Natural killer cell (primary cell): ENCODE measurements at regions not wholly inside any gene's neighbourhood (a gene's known extent, or its start where the extent isn't known, plus 50 kb on each side); places are given as distances from the start of the nearest gene placed in this dataset.

Experiments
- ATAC-seq, 3 donors: fragments of 150-1000 bp in 2 of 3; fragments of 200-7000 bp in 1 of 3; cut with Tn5 transposase; 1 replicate in 1 of 3; 2 replicates in 2 of 3; pipeline ENCODE4 v1.10.0; 2021; ENCODE audit warnings: mild to moderate bottlenecking in 2 of 3, moderate library complexity in 2 of 3
- DNase-seq, 2 donors: peaks; one replicate each; pipeline versions ENCODE4 v3.0.0 to v3.0.0-alpha.2; 2013 to 2021; ENCODE audit warnings: mixed read lengths in 1 of 2
- H3K27ac ChIP-seq: one replicate; pipeline ENCODE4 v1.5.1; 2013; ENCODE audit warnings: mild to moderate bottlenecking, low read length
- H3K27me3 ChIP-seq: one replicate; pipeline ENCODE4 v1.6.1; 2013; ENCODE audit warnings: low read length; ENCODE audit not compliant: control insufficient read depth, insufficient read depth
- H3K36me3 ChIP-seq: one replicate; pipeline ENCODE4 v1.6.1; 2013; ENCODE audit warnings: low read length; ENCODE audit not compliant: control insufficient read depth, insufficient read depth
- H3K4me1 ChIP-seq: one replicate; pipeline ENCODE4 v1.6.1; 2013; ENCODE audit warnings: low read length; ENCODE audit not compliant: control insufficient read depth, insufficient read depth
- H3K4me3 ChIP-seq: one replicate; pipeline ENCODE4 v1.5.1; 2013; ENCODE audit warnings: low read length
- H3K9me3 ChIP-seq: one replicate; pipeline ENCODE4 v1.6.1; 2013; ENCODE audit warnings: low read length; ENCODE audit not compliant: control insufficient read depth, insufficient read depth
- H3K27ac Mint-ChIP-seq, 2 donors: one replicate each; pipeline ENCODE4 v1.8.0; 2022; ENCODE audit warnings: mild to moderate bottlenecking in 2 of 2, mixed read lengths in 2 of 2, moderate library complexity in 1 of 2
- H3K27me3 Mint-ChIP-seq, 2 donors: one replicate each; pipeline ENCODE4 v1.8.0; 2022; ENCODE audit warnings: low read depth in 2 of 2, mixed read lengths in 2 of 2
- H3K36me3 Mint-ChIP-seq: one replicate; pipeline ENCODE4 v1.8.0; 2022; ENCODE audit warnings: mixed read lengths
- H3K4me1 Mint-ChIP-seq, 2 donors: one replicate each; pipeline ENCODE4 v1.8.0; 2022; ENCODE audit warnings: mixed read lengths in 2 of 2
- H3K4me3 Mint-ChIP-seq: one replicate; pipeline ENCODE4 v1.8.0; 2022; ENCODE audit warnings: mild to moderate bottlenecking, moderate library complexity, mixed read lengths
- H3K9me3 Mint-ChIP-seq, 2 donors: one replicate each; pipeline ENCODE4 v1.8.0; 2022; ENCODE audit warnings: mixed read lengths in 2 of 2
- WGBS: methylation state at CpG from one replicate; pipeline ENCODE4 v1.1.7; 2013; ENCODE audit warnings: missing lambda C conversion rate; ENCODE audit not compliant: insufficient coverage; 5-methylcytosine and 5-hydroxymethylcytosine counted together
- intact Hi-C: fragments of 100-400 bp; cut with micrococcal nuclease; formaldehyde crosslinking; loops from one replicate; pipeline ENCODE4 v1.14.2; 2022
- TF ChIP-seq, protein P1 (sequence below): fragments of 200-600 bp; IDR thresholded peaks from one replicate; pipeline ENCODE4 v1.8.0; 2022; ENCODE audit warnings: antibody characterized with exemption

DNA sequence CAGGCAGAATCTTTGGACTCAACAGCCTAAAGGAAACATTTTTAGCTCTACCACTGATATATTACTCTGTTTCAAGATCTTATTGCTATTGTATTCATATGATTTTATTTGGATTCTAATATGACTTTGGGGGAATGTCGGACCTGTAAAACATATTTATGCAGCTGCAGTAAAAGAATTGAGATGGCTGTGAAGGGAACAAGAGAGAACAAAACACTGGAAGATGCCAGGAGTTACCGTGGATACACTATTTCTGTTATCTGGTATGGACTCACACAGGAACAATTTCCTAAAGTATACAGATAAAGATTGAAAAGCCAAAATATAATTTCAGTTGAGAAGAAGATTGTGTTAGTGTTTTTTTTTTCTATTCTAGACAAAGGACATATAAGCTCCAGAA lies 113.0 kb upstream of the DCLK2 start:
- H3K4me1 Mint-ChIP-seq: no peaks in the 10 kb centered on the region
- no peaks in the 10 kb centered on the region for H3K9me3 Mint-ChIP-seq
- Histone ChIP-seq H3K9me3 (no peaks in the 10 kb centered on the region), H3K4me1 (no peaks in the 10 kb centered on the region), H3K27ac (no peak overlapping the region), H3K27me3 (peaks cover 2% of the 10 kb centered on the region), H3K4me3 (no peak overlapping the region), H3K36me3 (no peaks in the 10 kb centered on the region)
- no peaks in the 10 kb centered on the region for H3K36me3 Mint-ChIP-seq
- H3K27me3 Mint-ChIP-seq: peaks cover 1 to 3% of the 10 kb centered on the region in 2 donors
- ATAC-seq (no peak), DNase-seq (no peak)
- no peak overlapping the region for H3K4me3 Mint-ChIP-seq
- 80% methylated on average over 1 of the region's 2 CpGs for WGBS
- intact Hi-C loops: no loop called here
- H3K27ac Mint-ChIP-seq: no peak overlapping the region
- TF ChIP-seq, protein P1, sequence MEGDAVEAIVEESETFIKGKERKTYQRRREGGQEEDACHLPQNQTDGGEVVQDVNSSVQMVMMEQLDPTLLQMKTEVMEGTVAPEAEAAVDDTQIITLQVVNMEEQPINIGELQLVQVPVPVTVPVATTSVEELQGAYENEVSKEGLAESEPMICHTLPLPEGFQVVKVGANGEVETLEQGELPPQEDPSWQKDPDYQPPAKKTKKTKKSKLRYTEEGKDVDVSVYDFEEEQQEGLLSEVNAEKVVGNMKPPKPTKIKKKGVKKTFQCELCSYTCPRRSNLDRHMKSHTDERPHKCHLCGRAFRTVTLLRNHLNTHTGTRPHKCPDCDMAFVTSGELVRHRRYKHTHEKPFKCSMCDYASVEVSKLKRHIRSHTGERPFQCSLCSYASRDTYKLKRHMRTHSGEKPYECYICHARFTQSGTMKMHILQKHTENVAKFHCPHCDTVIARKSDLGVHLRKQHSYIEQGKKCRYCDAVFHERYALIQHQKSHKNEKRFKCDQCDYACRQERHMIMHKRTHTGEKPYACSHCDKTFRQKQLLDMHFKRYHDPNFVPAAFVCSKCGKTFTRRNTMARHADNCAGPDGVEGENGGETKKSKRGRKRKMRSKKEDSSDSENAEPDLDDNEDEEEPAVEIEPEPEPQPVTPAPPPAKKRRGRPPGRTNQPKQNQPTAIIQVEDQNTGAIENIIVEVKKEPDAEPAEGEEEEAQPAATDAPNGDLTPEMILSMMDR: no peak

DNA sequence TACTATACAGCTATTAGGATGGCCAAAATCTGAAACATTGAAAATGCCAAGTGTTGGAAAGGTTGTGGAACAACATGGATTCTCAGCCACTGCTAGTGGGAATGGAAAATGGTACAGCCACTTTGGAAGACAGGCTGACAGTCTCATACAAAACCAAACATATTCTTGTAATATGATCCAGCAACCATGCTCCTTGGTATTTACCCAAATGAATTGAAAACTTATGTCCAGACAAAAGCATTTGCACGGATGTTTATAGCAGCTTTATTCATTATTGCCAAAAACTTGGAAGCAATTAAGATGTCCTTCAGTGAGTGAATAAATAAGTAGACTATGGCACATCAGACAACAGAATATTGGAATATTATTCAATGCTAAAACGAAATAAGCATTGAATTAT lies 105.8 kb upstream of the DCLK2 start:
- DNase-seq (no peak), ATAC-seq (no peak)
- Mint-ChIP-seq H3K27me3 (peaks cover 0 to 6% of the 10 kb centered on the region in 2 donors), H3K4me3 (no peak overlapping the region), H3K4me1 (no peaks in the 10 kb centered on the region), H3K36me3 (no peaks in the 10 kb centered on the region), H3K9me3 (no peaks in the 10 kb centered on the region), H3K27ac (no peak overlapping the region)
- intact Hi-C loops: no loop called here
- no peak overlapping the region for H3K27ac ChIP-seq
- no peaks in the 10 kb centered on the region for H3K36me3 ChIP-seq
- H3K27me3 ChIP-seq: no peaks in the 10 kb centered on the region
- no peaks in the 10 kb centered on the region for H3K4me1 ChIP-seq
- TF ChIP-seq, protein P1: no peak
- no peak overlapping the region for H3K4me3 ChIP-seq
- H3K9me3 ChIP-seq: no peaks in the 10 kb centered on the region
- 100% methylated on average over 1 of the region's 2 CpGs for WGBS

DNA sequence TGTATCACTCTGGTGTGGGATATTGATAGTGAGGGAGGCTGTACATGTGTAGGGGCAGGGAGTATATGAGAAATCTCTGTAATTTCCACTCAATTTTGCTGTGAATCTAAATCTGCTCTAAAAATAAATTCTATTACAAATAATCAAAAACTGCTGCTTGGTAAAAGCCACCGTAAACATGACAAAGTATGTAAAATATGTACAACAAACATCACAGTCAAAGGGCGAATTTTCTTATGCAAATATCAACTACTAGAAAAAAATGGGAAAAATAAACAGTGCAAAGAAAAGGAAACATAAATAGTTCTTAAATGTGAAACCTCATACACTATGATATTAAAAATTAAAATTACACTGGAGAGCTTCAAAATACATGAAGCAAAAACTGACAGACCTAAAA lies 105.1 kb upstream of the DCLK2 start:
- Mint-ChIP-seq H3K4me1 (no peaks in the 10 kb centered on the region), H3K27me3 (peaks cover 0 to 6% of the 10 kb centered on the region in 2 donors), H3K9me3 (no peaks in the 10 kb centered on the region), H3K27ac (no peak overlapping the region), H3K4me3 (no peak overlapping the region), H3K36me3 (no peaks in the 10 kb centered on the region)
- intact Hi-C loops: no loop called here
- Histone ChIP-seq H3K4me3 (no peak overlapping the region), H3K36me3 (no peaks in the 10 kb centered on the region), H3K27me3 (no peaks in the 10 kb centered on the region), H3K4me1 (no peaks in the 10 kb centered on the region), H3K9me3 (no peaks in the 10 kb centered on the region), H3K27ac (no peak overlapping the region)
- WGBS: no CpG with 5 or more reads among the region's 2 CpGs
- DNase-seq (no peak), ATAC-seq (no peak)
- TF ChIP-seq, protein P1: no peak

DNA sequence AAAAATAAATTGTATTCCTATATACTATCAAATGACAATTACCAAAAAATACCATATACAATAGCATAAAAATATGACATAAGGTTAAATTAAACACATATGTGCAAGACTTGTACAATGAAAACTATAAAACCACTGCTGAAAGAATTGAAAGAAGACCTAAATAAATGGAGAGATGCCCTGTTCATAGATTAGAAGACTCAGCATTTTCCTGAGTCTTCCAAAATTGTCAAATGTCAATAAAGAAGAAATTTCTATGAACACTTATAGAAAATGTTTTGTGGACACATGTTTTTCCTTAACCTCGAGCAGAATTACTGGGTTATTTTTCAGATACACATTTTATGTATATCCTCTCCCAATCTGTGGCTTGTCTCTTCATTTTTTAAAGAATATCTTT lies 103.1 kb upstream of the DCLK2 start:
- Mint-ChIP-seq H3K36me3 (no peaks in the 10 kb centered on the region), H3K9me3 (no peaks in the 10 kb centered on the region), H3K4me1 (no peaks in the 10 kb centered on the region), H3K27me3 (peaks cover 0 to 5% of the 10 kb centered on the region in 2 donors), H3K4me3 (no peak overlapping the region), H3K27ac (no peak overlapping the region)
- DNase-seq (no peak), ATAC-seq (no peak)
- no peaks in the 10 kb centered on the region for H3K27me3 ChIP-seq
- WGBS: no CpG with 5 or more reads among the region's 1 CpG
- TF ChIP-seq, protein P1: no peak
- no peaks in the 10 kb centered on the region for H3K4me1 ChIP-seq
- H3K27ac ChIP-seq: no peak overlapping the region
- H3K9me3 ChIP-seq: no peaks in the 10 kb centered on the region
- H3K36me3 ChIP-seq: no peaks in the 10 kb centered on the region
- no peak overlapping the region for H3K4me3 ChIP-seq
- intact Hi-C loops: no loop called here
